ENCODE measurements at regions not wholly inside any gene's neighbourhood (a gene's known extent, or its start where the extent isn't known, plus 50 kb on each side); places are given as distances from the start of the nearest gene placed in this dataset.

DNA sequence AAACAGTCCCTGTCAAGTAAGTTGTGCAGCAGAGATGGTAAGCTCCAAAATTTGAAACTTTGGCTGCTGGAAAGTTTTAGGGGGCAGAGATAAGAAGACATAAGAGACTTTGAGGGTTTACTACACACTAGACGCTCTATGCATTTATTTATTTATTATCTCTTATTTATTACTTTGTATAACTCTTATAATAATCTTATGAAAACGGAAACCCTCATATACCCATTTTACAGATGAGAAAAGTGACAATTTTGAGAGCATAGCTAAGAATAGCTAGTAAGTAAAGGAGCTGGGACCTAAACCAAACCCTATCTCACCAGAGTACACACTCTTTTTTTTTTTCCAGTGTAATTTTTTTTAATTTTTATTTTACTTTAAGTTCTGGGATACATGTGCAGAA lies 112.8 kb upstream of the PKDCC start:
- intact Hi-C loops (cut with DNase I), result no loop called here
- H3K4me1 ChIP-seq, result peaks cover 5 to 36% of the 10 kb centered on the region in 2 donors

DNA sequence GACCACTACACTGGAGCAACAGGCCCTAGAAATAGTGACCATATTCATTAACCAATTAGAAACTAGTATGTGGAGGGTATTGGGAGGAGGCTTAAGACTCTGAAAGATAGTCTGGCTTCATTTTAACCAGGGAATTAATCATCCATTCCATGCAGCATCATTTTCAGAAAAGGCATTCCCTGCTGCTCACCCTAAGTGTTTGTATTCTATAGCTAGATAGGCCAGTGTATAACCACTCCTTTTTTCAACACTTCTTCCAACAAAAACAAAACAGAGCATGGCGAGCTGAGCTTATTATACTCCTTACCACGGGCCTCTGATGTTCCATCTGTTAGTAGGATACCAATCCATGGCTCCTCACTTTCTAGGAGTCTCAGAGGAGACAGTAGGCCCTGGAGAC lies 112.0 kb upstream of the PKDCC start:
- TF ChIP-seq, protein P1, sequence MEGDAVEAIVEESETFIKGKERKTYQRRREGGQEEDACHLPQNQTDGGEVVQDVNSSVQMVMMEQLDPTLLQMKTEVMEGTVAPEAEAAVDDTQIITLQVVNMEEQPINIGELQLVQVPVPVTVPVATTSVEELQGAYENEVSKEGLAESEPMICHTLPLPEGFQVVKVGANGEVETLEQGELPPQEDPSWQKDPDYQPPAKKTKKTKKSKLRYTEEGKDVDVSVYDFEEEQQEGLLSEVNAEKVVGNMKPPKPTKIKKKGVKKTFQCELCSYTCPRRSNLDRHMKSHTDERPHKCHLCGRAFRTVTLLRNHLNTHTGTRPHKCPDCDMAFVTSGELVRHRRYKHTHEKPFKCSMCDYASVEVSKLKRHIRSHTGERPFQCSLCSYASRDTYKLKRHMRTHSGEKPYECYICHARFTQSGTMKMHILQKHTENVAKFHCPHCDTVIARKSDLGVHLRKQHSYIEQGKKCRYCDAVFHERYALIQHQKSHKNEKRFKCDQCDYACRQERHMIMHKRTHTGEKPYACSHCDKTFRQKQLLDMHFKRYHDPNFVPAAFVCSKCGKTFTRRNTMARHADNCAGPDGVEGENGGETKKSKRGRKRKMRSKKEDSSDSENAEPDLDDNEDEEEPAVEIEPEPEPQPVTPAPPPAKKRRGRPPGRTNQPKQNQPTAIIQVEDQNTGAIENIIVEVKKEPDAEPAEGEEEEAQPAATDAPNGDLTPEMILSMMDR (IDR thresholded peaks at IDR 0.05), result no peak
- H3K4me1 ChIP-seq, result peaks cover 5 to 36% of the 10 kb centered on the region in 2 donors
- no peak for DNase-seq (ENCODE audit: low spot score in 2 of 2)
- no peaks in the 10 kb centered on the region for H3K36me3 ChIP-seq
- no peak overlapping the region for H3K27ac ChIP-seq
- intact Hi-C loops (cut with DNase I), result no loop called here
- no peaks in the 10 kb centered on the region for H3K27me3 ChIP-seq
- no peaks in the 10 kb centered on the region for H3K9me3 ChIP-seq
- H3K4me3 ChIP-seq, result no peak overlapping the region

More for the DNA sequence above, 112.8 kb upstream of the PKDCC start:
- H3K36me3 ChIP-seq, result no peaks in the 10 kb centered on the region
- no peak for DNase-seq (ENCODE audit: low spot score in 2 of 2)
- no peaks in the 10 kb centered on the region for H3K27me3 ChIP-seq
- no peaks in the 10 kb centered on the region for H3K9me3 ChIP-seq
- TF ChIP-seq, protein P1 (IDR thresholded peaks at IDR 0.05), result no peak
- H3K27ac ChIP-seq, result peak overlapping the region; percentile 22 to 27
- no peak overlapping the region for H3K4me3 ChIP-seq

DNA sequence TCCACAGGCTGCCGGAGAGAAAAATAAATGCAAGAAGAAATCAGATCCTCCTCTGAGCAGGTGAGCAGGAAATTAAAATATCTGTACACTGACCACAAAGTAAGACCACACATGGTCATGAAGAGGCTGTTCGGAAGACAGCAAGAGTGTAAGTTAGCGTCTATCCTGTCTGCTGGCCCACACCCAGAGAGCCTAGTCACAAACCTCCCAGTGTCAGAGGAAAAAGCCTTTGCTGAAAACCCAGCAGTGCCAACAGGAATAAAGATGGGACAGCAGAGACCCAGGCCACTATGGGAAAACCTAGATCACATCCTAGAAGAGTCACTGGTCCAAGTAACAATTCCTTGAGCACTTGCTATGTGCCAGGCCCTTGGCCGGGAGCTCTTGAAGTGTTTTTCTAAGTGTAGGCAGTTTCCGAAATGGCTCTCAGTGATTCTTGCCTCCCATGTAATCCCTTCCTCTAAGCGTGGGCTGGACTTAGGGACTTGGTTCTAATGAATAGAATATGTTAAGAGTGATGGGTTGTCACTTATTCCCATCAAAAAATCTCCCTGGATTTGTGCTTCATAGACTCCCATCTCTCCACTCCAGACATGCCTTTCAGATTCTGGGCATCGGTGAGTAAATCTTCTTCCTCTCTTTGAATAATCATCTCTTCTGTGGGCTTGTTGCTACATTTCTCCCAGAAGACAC lies 110.9 kb upstream of the PKDCC start:
- TF ChIP-seq, protein P1 (IDR thresholded peaks at IDR 0.05), result no peak
- no peak for DNase-seq (ENCODE audit: low spot score in 2 of 2)
- no peak overlapping the region for H3K4me3 ChIP-seq
- no peaks in the 10 kb centered on the region for H3K36me3 ChIP-seq
- H3K9me3 ChIP-seq, result no peaks in the 10 kb centered on the region
- H3K4me1 ChIP-seq, result peaks cover 5 to 36% of the 10 kb centered on the region in 2 donors
- no peaks in the 10 kb centered on the region for H3K27me3 ChIP-seq
- H3K27ac ChIP-seq, result peak overlapping the region; percentile 21 to 54
- intact Hi-C loops (cut with DNase I), result no loop called here

DNA sequence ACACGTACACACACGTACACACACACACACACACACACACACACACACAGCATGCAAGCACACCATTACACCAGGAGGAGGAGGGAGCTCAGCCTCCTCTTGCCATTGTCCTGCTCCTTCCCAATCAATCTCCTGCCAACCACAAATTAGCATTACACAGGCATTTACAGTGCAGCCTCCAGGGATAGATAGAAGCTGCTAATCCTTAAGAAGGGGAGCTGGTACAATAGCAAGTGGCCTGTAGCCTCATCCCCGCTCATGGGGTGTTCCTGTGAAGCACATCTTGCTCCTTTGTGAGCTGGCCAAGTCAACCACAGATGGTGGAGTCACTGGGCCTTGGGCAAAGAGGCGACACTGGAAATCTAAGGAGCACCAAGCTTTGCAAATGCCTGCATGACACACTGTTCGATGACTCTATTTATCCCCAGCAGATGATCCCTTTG lies 110.3 kb upstream of the PKDCC start:
- peak overlapping the region; percentile 26 to 54 for H3K27ac ChIP-seq
- H3K36me3 ChIP-seq, result no peaks in the 10 kb centered on the region
- no peak for DNase-seq (ENCODE audit: low spot score in 2 of 2)
- H3K27me3 ChIP-seq, result no peaks in the 10 kb centered on the region
- TF ChIP-seq, protein P1 (IDR thresholded peaks at IDR 0.05), result no peak
- H3K4me1 ChIP-seq, result peaks cover 5 to 33% of the 10 kb centered on the region in 2 donors
- H3K4me3 ChIP-seq, result no peak overlapping the region
- intact Hi-C loops (cut with DNase I), result no loop called here
- H3K9me3 ChIP-seq, result no peaks in the 10 kb centered on the region

DNA sequence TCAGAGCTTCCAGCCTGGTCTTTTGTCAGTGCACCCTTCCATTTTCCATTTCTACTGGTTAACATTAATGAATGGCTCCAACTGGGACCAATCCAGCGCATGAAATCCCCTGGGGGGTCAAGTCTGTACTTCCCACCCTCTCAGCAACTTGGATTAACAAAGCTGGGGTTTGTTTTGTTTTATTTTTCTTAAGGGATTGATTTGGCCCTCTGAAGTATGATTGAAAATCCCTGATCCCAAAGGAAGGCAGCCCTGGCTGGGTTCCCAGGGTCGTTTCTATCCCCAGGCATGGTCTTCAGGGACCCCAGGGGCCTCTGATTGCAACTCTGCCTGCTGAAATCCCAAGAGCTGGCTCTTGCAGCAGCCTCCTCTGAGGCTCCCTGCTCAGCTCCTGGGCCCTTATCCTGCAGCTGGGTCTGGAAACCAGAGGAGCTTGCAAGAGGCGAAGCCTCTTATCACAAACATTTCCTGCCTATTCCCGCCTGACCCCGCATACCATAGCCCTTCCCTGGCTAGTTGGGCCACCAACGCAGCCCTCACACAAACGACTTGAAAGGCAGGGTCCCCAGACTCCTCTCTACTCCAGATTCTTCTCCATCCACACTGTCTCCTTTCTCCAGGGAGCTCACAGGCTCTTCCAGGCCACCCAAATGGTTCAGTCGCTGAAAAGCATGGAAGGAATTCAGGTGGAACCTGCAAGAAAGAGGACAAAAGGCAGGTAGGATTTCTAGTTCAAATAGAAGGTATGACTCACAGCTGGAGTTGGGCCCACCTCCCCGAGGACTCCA lies 109.7 kb upstream of the PKDCC start:
- DNase-seq (ENCODE audit: low spot score in 2 of 2), result no peak
- TF ChIP-seq, protein P1 (IDR thresholded peaks at IDR 0.05), result no peak
- intact Hi-C loops (cut with DNase I), result no loop called here
- Histone ChIP-seq H3K4me1 (peaks cover 5 to 26% of the 10 kb centered on the region in 2 donors), H3K27me3 (no peaks in the 10 kb centered on the region), H3K4me3 (no peak overlapping the region), H3K36me3 (no peaks in the 10 kb centered on the region), H3K9me3 (no peaks in the 10 kb centered on the region), H3K27ac (peak overlapping the region; percentile 26 to 54)

All from ascending aorta (tissue), 2 donors.